ENCODE measurements at regions not wholly inside any gene's neighbourhood (a gene's known extent, or its start where the extent isn't known, plus 50 kb on each side); places are given as distances from the start of the nearest gene placed in this dataset.

- no peak for DNase-seq
Measured at GRCh38 chr17:14873996-14874395, 391.1 kb downstream of the PMP22 start.

GRCh38 chr17:14873540-14873939 is 391.6 kb downstream of the PMP22 start:
- no peak for DNase-seq

GRCh38 chr17:14871921-14872320 is 393.2 kb downstream of the PMP22 start:
- no peak for DNase-seq

- DNase-seq = no peak
Measured at GRCh38 chr17:14866266-14866665, 398.9 kb downstream of the PMP22 start.

GRCh38 chr17:14864127-14864526 is 401.0 kb downstream of the PMP22 start:
- DNase-seq = no peak

GRCh38 chr17:14859542-14859941 is 405.6 kb downstream of the PMP22 start:
- DNase-seq = no peak

- DNase-seq = no peak
Measured at GRCh38 chr17:14856176-14856575, 408.9 kb downstream of the PMP22 start.

- no peak for DNase-seq
Measured at GRCh38 chr17:14854691-14855090, 410.4 kb downstream of the PMP22 start.

GRCh38 chr17:14845591-14846281 is 419.4 kb downstream of the PMP22 start:
- no peak for DNase-seq

- DNase-seq = no peak
Measured at GRCh38 chr17:14843086-14843795, 421.9 kb downstream of the PMP22 start.

GRCh38 chr17:14840616-14841231 is 424.4 kb downstream of the PMP22 start:
- DNase-seq = no peak

- DNase-seq = no peak
Measured at GRCh38 chr17:14838567-14838966, 426.6 kb downstream of the PMP22 start.

- DNase-seq = peak in 1 of 2 donors; percentile 12
Measured at GRCh38 chr17:14833201-14833785, 431.8 kb downstream of the PMP22 start.

- DNase-seq = no peak
Measured at GRCh38 chr17:14831491-14831890, 433.6 kb downstream of the PMP22 start.

- no peak for DNase-seq
Measured at GRCh38 chr17:14827396-14827919, 437.7 kb downstream of the PMP22 start.

GRCh38 chr17:14826358-14826757 is 438.8 kb downstream of the PMP22 start:
- no peak for DNase-seq

GRCh38 chr17:14818469-14818868 is 446.7 kb downstream of the PMP22 start:
- DNase-seq = no peak

- DNase-seq = no peak
Measured at GRCh38 chr17:14815079-14815478, 450.0 kb downstream of the PMP22 start.

GRCh38 chr17:14813649-14814370 is 451.3 kb downstream of the PMP22 start:
- no peak for DNase-seq

- DNase-seq = no peak
Measured at GRCh38 chr17:14808425-14808824, 456.7 kb downstream of the PMP22 start.

GRCh38 chr17:14805348-14805747 is 459.8 kb downstream of the PMP22 start:
- DNase-seq = no peak

GRCh38 chr17:14803826-14804225 is 461.3 kb downstream of the PMP22 start:
- DNase-seq = no peak

GRCh38 chr17:14797801-14798200 is 467.3 kb downstream of the PMP22 start:
- no peak for DNase-seq
